Gastrocnemius medialis (tissue), 4 donors: ENCODE measurements at regions not wholly inside any gene's neighbourhood (a gene's known extent, or its start where the extent isn't known, plus 50 kb on each side); places are given as distances from the start of the nearest gene placed in this dataset.

Experiments
- POLR2A ChIP-seq, 2 donors: fragments of 450-650 bp; IDR thresholded peaks; one replicate each; pipeline ENCODE4 v1.6.1; 2017; ENCODE audit warnings: antibody characterized with exemption in 2 of 2, mild to moderate bottlenecking in 2 of 2, moderate library complexity in 2 of 2
- TF ChIP-seq, protein P1 (sequence below), 5 experiments: fragments of 450-650 bp in 3 of 5; fragments of 200-600 bp in 2 of 5; sonication (generic) in 2 of 5; IDR thresholded peaks in 4 of 5; conservative IDR thresholded peaks in 1 of 5; 1 replicate in 4 of 5; 2 replicates in 1 of 5; pipeline ENCODE4 v1.5.1; 2016 to 2019; ENCODE audit warnings: antibody characterized with exemption in 5 of 5, mild to moderate bottlenecking in 3 of 5, moderate library complexity in 3 of 5

DNA sequence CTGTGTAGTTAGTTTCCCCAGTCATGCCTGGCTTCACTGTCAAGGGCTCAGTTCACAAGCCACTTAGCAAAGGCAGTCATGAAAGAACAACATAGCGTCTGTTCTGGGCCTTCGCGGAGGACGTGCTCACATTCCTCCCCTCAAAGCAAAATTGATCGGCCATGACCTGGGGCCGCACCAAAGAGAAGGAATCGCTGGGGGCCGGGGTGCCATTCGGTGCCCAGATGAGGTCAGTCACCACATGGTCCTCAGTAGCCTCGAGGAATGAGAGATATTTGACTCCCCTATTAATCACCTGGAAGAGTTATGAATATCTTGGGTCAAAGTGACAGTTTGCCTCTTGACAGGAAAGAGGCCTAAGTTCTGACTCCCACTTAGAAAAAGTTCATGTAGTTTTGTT, 251.1 kb upstream of the JUN start:
- TF ChIP-seq, protein P1, sequence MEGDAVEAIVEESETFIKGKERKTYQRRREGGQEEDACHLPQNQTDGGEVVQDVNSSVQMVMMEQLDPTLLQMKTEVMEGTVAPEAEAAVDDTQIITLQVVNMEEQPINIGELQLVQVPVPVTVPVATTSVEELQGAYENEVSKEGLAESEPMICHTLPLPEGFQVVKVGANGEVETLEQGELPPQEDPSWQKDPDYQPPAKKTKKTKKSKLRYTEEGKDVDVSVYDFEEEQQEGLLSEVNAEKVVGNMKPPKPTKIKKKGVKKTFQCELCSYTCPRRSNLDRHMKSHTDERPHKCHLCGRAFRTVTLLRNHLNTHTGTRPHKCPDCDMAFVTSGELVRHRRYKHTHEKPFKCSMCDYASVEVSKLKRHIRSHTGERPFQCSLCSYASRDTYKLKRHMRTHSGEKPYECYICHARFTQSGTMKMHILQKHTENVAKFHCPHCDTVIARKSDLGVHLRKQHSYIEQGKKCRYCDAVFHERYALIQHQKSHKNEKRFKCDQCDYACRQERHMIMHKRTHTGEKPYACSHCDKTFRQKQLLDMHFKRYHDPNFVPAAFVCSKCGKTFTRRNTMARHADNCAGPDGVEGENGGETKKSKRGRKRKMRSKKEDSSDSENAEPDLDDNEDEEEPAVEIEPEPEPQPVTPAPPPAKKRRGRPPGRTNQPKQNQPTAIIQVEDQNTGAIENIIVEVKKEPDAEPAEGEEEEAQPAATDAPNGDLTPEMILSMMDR (IDR thresholded peaks at IDR 0.05 in 4 of 5, conservative IDR thresholded peaks at IDR 0.05 in 1 of 5), result no peak
- no peak for TF ChIP-seq POLR2A (IDR thresholded peaks at IDR 0.05)
